CD4-positive, alpha-beta T cell treated with Interleukin-15 for 4 hours (primary cell): ENCODE measurements at regions not wholly inside any gene's neighbourhood (a gene's known extent, or its start where the extent isn't known, plus 50 kb on each side); places are given as distances from the start of the nearest gene placed in this dataset.

ENCODE experiments used
- DNase-seq: peaks from one replicate; pipeline ENCODE4 v3.0.0-alpha.2; 2020; ENCODE audit warnings: low spot score

DNA sequence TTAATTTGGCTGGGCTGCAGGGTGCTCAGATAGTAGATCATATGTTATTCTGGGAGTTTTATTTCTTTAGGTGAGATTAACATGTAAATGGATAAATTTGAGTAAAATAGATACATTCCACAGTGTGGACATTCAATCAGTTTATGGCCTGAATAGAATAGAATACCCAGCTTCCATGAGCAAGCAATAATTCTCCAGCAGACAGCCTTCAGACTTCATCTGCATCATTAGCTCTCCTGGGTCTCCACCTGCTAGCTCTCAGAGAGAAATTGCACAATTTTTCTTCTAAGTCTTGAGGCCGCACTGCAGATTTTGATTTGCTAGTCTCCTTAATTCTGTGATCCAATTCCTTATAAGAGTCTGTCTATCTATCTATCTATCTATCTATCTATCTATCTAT, 420.3 kb upstream of the BOD1L1 start:
- no peak for DNase-seq

- no peak for DNase-seq
Observed at GRCh38 chr4:14049946-14050345, 422.4 kb upstream of the BOD1L1 start.

DNA sequence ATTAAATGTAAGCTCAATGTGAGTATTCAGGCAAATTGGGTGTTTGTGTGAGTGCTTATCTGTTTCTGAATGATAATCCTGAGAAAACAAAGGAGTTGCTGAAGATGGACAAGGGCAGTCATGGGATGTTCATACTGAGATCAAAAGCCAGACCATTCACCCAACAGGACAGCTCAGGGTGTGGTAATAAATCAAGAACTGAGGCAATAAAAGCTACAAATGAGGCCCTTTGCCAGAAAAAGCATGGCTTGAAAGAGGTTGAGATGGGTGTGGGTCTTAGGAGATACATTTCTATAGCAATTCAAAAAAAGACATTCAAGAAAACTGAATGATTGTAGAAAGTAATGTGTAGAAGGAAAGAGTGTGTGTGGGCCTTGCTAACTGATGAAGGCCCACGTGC, 425.8 kb upstream of the BOD1L1 start:
- no peak for DNase-seq

- no peak for DNase-seq
Observed at GRCh38 chr4:14054391-14054790, 426.9 kb upstream of the BOD1L1 start.

GRCh38 chr4:14059006-14059405, 431.5 kb upstream of the BOD1L1 start:
- DNase-seq = no peak

DNA sequence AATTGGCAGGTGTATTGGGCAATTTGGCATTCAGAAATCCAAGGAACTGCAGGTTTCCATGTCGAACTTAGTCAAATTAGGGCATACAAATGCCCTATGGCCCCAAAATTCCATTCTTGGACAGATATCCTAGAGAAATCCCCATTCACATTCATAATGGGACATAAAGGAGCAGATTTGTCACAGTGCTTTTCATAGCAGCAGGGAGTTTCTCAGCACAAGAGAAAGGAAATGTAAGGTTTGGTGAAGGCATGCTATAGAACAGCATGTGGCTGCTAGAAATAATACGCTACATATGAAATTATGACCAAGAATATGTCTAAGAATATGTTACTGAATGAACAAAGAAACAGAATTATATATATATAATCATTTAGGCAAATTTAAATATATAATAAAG, 437.5 kb upstream of the BOD1L1 start:
- DNase-seq = no peak

DNA sequence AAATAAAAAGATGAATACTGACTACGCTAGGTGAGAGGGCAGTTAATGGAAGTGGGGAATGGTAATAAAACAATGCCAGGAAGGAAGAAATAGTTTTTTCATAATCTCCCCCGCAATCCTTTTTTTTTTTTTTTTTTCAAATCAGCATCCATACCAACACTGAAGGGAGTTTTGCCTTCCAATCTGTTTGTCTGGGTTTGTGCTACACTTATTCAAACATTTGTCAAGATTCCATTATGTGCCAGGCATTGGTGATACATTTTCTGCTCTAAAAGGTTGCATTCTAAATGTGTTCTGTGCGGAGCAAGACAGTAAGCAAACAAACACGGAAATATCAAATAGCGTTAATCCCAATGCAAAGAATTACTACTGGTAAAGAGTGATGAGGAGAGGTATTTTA, 437.9 kb upstream of the BOD1L1 start:
- DNase-seq = no peak

- DNase-seq = no peak
Observed at GRCh38 chr4:14066979-14067378, 439.5 kb upstream of the BOD1L1 start.

GRCh38 chr4:14069886-14070285, 442.4 kb upstream of the BOD1L1 start:
- DNase-seq = no peak

- DNase-seq = no peak
Observed at GRCh38 chr4:14070289-14070880, 442.9 kb upstream of the BOD1L1 start.

DNA sequence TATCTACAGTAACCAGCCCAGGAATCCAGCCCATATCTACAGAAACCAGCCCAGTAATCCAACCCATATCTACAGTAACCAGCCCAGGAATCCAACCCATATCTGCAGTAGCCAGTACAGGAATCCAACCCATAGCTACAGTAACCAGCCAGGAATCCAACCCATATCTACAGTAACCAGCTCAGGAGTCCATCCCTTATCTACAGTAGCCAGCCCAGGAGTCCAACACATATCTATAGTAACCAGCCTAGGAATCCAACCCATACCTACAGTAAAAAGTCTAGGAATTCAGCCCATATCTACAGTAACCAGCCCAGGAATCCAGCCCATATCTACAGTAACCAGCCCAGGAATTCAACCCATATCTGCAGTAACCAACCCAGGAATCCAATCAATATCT, 445.0 kb upstream of the BOD1L1 start:
- DNase-seq = no peak

- DNase-seq = no peak
Observed at GRCh38 chr4:14076776-14077175, 449.3 kb upstream of the BOD1L1 start.

DNA sequence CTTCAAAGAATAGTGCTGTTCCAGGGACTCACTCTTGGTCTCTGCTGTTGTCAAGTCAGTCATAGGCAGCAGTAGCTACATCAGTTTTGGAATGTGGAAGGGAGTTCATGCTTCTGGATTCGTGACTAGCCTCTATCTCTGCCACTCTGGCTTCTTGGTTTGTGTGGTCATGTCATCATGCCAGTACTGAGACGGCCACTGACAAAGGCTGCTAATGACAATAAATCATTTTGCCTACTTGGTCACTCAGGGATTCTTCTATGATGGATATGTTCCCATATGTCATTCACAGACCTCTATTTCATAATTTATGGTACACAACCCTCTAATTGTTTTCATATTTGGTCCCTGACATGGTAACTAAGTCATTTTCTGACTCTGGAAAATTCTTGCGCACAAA, 450.8 kb upstream of the BOD1L1 start:
- DNase-seq = no peak

GRCh38 chr4:14079601-14080000, 452.1 kb upstream of the BOD1L1 start:
- no peak for DNase-seq

- no peak for DNase-seq
Observed at GRCh38 chr4:14083150-14083549, 455.6 kb upstream of the BOD1L1 start.

DNA sequence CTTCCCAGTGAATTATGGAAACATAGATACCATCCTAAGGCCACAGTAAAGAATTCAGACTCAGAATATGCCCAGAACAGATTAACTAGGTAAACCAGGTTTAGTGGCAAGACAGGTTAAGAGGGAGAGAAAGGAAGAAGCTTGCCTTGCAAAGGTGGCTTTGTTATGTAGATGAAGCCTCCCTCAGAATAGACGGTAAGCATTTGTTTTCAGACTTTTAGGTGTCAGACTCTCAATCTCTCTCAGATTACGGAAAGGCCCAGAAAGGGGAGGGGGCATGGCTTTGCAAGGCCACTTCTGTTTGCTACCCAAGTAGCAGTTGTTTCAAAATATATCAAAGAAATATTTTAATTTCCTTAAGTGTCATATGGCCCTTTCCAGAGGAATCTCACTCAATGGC, 457.1 kb upstream of the BOD1L1 start:
- DNase-seq = no peak

GRCh38 chr4:14087459-14087858, 459.9 kb upstream of the BOD1L1 start:
- no peak for DNase-seq

- no peak for DNase-seq
Observed at GRCh38 chr4:14087921-14088320, 460.4 kb upstream of the BOD1L1 start.

DNA sequence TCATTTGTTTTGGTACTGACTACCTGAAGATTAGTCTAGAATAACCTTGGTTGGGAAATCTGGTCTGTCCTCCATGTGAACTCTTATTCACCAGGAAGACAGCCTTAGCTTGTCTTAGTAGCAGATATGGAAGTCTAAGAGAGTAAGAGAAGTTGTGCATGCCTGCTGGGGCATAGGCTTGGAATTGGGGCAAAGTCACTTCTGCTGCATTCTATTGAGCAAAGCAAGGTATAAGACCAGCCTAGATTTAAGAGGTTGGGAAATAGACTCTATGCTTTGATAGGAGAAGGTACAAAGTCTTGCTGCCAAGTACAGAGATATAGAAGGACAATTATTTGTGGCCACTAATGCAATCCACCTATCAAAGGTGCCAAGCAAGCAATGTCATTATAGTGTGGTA, 464.0 kb upstream of the BOD1L1 start:
- no peak for DNase-seq

DNA sequence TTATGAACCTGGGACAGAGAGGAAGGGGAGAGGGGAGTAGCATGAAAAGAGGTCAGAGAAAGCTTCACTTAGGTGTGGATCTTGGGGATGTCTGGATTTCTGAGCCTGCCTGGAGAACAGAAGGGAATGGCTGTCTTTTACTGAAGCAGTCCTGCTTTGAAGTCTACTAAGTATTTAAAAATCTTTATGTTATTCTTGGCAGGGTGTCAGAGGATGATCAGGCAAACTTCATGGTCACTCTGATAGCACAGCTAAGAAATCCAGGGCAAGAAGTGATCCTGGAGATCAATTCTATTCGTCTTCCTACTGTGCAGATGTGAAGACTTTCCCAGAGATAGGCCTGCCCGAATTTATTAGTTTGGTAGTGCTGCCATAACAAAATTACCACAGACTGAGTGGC, 464.4 kb upstream of the BOD1L1 start:
- DNase-seq = no peak

DNA sequence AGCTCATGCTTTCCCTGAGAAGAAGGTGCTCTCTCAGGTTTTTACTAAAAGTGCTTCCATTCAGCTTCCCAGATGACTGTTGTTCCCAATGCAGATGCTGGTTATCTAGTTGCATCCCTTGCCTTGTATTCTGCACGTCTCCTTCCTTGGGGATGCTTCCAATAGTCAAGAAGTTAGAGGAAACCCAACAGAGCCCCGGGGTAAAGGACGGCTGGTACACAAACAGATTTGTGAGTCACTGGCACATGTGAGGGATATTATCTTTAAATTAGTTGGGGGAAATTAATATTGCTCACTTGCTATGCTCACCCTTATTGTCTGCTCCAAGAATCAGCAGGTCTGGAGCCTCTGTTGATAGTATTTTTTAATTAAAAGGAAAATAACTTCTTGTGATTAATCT, 465.2 kb upstream of the BOD1L1 start:
- no peak for DNase-seq

GRCh38 chr4:14095831-14096230, 468.3 kb upstream of the BOD1L1 start:
- DNase-seq = no peak

GRCh38 chr4:14096396-14096965, 469.0 kb upstream of the BOD1L1 start:
- DNase-seq = no peak

- DNase-seq = no peak
Observed at GRCh38 chr4:14100349-14100748, 472.8 kb upstream of the BOD1L1 start.

DNA sequence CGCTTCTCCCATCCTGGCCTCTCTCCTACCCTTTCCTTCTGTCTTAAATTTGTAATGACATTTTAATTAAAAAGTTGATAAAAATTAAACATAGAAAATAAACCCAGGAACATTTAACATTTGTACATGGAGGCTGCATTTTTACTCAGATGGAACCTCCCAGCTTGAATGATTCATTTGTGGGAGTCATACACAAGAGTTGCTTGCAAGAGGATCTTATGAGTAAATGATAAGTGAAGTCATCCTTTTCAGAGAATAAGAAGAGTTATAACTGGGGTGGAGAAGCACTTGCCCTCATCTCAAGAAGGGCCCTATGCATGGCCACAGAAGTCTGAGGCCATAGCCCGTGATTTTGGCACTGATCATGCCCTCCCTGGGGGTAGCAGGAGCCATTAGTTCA, 482.9 kb upstream of the BOD1L1 start:
- DNase-seq = no peak
